HG02884 (cell line): ENCODE measurements at regions not wholly inside any gene's neighbourhood (a gene's known extent, or its start where the extent isn't known, plus 50 kb on each side); places are given as distances from the start of the nearest gene placed in this dataset.

Experiments
- ATAC-seq: cut with Tn5 transposase; IDR thresholded peaks from one replicate; pipeline ENCODE4 v1.9.1; 2021; ENCODE audit warnings: mild to moderate bottlenecking, moderate library complexity; ENCODE audit not compliant: unreplicated experiment

DNA sequence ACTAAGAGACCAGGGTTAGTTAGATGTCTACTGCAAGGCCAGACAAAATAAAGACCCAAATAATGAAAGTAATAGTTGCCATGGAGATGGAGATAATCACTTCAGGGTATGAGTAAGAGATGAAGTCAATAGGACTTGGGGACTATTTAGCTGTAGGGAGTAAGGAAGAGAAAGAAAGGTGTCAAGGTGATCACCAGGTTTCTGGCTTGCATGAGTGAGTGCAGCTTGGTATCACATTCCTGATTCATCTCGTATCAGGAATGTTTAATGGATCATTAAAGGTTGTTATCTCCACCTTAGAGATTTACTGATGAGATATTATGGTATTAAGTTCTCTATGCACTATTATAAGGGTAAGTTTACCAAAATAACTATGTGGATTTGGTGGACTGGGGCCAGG lies 357.4 kb upstream of the ATP11B start:
- ATAC-seq, result no peak

DNA sequence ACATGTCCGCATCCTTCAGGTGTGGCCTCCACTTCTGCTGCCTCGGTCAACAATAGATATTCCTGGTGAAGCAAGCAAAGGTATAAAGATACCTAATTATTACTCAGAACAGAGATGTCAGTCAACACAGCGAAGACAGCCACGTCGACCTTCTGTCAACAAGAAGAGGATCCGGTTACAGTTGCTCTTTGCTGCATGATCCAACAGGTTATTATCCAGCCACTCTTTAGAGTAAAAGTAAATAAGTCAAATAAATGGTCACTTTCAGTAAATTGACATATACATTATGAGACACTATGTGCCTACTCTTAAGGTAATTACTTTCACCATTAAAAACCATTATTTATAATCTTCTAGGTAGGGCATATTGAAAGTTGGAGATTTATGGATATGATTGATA lies 356.8 kb upstream of the ATP11B start:
- no peak for ATAC-seq

GRCh38 chr3:182438398-182438797 lies 354.9 kb upstream of the ATP11B start:
- no peak for ATAC-seq

GRCh38 chr3:182440101-182440500 lies 353.2 kb upstream of the ATP11B start:
- no peak for ATAC-seq

DNA sequence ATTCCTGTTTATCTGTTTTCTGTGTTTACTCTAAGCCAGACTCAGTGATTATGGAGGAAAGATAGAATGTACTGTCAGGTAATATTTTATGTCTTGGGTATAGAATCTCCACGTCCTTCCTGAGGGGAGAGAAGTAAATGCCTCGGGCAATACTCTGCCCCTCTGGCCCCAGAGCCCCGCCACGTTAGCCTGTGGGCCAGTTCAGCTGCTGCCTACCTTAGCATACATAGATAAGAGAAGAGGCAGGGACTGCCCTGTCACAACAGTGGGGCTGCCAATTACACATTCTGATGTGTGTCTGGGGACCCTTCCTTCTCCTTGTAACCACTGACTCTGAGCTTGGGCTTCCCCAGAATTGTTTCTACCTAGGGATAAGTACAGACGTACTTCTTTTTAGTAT lies 347.7 kb upstream of the ATP11B start:
- no peak for ATAC-seq

DNA sequence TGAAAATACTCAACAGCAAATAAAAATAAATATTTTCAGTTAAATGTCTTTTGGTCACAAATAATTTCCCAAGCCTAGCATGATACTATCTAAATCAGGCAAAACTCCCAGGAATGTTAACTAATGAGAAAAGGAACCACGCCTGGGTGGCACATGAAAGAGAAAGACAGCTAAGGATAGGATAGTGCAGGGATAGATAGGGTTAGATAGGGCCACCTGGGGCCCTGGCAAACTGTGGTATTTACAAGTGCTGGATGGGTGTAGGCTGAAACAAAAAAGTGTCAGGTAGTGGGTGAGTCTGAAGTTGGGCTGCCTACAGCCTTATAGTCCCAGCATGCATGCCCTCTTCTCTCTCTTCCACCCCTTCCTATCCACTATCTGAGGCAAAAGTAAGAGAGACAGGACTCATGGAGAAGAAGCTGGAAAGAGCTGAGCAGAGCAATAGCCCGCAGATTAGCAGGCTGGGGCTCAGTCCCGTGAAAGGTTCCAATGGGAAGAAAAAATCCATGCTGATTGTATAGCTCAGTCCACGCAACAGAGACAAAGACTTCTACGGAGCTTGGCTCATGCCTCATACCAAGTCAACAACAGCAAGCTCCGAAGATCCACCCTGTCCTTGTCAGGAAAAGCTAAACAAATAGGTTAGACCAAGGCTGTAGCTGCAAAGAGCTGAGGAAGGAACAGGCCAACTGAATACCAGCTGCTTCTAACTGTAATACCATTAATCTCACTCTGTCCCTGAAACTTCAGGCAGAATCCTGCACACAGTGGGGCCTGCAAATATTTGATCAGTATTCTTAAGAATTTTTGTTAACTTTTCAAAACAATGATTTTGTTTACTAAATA lies 342.1 kb upstream of the ATP11B start:
- no peak for ATAC-seq

DNA sequence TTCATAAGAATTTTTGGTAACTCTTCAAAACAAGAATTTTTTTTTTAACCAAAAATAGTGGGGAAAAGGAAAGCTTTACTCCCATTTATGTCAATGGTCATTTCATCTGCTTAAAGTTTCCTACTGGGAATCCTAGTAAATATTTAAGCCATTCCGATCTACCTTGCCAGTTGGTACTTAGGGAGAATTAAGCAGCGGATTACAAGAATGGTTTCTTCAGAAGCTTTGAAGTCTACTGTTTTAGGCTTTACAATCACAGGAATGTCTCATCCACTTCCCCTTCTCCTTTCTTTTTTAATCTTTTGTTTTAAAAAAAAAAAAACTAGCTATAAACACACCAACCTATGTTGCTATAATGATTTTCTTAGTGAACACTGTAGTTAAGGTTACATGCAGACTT lies 341.4 kb upstream of the ATP11B start:
- ATAC-seq, result no peak

- no peak for ATAC-seq
Measured at GRCh38 chr3:182455011-182455410, 338.3 kb upstream of the ATP11B start.

GRCh38 chr3:182460303-182460702 lies 333.0 kb upstream of the ATP11B start:
- ATAC-seq, result no peak

- ATAC-seq, result no peak
Measured at GRCh38 chr3:182462152-182462551, 331.2 kb upstream of the ATP11B start.

DNA sequence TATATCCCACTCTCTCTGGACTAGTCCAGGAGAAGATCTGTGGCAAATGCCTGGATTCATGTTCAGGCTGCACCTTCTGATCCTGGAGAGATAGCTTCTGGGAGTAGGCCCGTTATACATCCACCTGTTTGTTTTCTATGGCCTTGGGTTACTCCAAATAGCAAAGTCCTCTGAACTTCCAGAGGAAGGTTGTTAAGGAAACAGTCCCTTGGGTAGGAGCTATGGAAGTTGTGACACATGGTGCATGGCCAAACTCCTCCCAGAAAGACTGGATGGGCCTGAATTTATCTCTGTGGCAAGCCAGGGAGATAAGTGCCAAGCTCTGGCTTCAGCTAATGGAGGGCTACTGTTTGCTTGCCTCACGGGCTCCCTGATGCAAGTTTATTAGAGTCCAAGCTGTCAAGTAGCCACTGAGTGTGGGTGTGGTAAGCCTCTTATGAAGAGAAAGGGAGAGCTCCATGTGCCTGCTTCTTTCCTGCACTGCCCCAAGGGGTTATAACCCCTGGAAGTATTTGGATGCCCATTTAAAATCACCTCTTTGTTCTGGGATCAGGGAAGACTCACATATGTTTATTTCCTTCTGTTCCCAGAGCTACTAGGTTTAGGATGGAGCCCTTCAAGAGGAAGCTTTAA lies 328.7 kb upstream of the ATP11B start:
- no peak for ATAC-seq

DNA sequence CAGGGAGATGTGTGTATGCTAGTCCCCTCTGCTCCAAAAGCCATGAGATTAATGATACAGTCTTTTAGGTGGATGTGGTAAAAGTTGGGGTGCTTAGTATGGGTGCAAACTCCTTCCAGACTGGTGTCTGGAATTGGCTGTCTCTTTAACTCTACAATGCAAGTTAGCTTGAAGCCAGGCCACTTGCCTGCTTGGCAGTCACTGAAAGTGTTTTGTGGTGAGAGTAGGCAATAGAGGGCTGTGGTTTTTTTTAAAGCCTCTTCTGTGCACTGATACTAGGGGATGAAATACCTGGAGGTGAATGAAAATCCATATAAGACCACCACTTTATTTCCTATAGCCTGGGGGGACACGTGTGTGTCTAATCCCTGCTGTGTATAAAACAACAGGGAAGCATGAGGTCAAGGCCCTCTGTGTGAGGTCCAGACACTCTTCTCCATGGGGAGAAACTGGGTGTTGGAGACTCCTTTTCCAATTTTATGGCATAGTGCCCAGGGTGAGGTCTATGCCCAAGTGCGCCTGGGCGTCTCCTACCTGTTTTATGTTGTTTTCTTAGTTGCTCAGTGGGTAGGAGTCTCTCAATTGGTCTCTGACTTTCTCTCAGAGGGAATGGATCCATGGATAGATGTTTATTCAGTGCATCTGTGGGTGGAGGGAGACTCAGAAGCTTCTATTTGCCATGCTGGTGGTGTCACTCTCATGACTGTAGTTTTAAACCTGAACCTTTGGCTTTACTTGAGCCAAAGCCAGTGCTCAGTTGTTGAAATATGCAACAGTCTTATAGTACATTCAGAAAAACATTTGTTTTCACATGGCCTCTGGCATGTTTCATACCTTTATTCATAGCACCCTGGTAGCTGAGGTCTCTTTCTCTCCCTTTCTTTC lies 327.8 kb upstream of the ATP11B start:
- ATAC-seq, result no peak

GRCh38 chr3:182469086-182469485 lies 324.2 kb upstream of the ATP11B start:
- ATAC-seq, result no peak

DNA sequence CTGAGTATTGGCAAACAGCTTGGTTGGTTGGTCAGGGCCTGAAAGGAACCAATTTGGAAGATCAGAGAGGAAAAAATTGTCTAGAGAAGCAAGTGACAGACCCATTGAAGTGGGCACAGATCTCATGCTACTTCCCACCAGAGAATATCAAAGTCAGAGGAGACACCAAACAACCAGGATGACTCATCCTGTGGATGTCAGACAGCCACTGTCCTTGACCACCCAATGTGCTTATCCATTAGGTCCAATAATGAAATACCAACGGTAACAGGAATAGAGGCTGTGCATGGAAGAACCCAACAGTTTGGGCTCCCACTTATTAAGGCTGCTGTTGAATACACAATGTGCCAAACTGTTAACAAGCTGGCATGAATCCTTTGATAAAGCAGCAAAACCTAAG lies 323.1 kb upstream of the ATP11B start:
- no peak for ATAC-seq

DNA sequence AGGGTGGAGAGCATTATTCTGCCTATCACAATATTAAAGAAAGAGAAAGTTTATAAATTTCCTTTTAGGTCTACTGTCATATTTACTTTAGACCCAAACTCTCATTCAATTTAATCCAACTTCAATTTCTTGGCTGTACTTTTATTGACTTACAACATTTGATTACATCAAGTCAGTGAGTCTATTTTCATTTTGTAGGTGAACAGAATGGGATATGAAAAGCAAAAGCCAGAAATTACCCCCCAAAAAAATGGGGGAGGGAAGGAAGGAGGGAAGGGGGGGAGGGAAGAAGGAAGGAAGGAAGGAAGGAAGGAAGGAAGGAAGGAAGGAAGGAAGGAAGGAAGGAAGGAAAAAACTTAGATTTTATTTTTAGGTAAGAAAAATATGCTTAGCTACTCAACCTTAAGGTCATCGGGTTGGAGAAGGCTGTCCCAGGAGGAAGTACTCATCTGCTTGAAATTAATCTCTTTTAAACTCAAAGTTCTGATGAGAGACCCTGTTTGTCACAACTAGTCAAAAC lies 320.1 kb upstream of the ATP11B start:
- no peak for ATAC-seq

DNA sequence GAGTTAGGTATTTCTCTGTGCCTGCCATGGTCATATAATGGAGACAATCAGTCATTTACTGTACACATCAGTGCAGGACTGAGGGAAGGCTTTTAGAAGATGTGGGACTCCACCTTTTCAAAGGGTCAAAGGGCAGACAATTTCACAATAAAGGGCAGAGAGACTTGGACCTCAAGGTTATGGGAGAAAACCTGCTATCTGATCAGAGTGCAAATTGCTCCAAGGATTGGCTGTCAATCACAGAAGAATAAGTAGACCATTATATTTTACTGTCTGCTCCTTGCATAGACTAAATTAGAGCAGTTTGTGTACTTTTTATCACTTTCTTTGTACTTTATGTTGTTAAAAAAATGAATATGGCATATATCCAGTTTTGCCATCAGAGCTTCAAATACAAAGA lies 314.9 kb upstream of the ATP11B start:
- ATAC-seq, result no peak

- ATAC-seq, result no peak
Measured at GRCh38 chr3:182479419-182480336, 313.6 kb upstream of the ATP11B start.

GRCh38 chr3:182482705-182483104 lies 310.6 kb upstream of the ATP11B start:
- no peak for ATAC-seq

GRCh38 chr3:182484682-182485081 lies 308.6 kb upstream of the ATP11B start:
- no peak for ATAC-seq

DNA sequence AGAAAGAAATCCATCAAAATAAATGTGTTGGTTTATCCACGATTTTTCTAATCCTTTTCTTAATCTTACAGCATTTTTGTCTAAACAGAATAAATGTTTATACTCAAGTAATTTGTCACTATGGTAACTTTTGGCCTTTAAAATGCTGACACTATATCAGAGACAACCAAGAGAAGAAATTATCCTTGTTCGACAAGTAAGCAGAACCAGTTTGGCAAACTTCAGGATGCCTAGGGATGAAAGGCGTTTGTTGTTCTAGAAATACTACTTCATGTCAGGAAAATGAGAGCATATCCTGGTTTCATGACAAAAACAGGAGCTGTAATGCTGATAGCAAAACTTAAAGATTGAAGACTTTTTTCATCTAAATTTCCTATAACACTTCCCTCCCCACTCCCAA lies 308.0 kb upstream of the ATP11B start:
- no peak for ATAC-seq
